ENCODE measurements at regions not wholly inside any gene's neighbourhood (a gene's known extent, or its start where the extent isn't known, plus 50 kb on each side); places are given as distances from the start of the nearest gene placed in this dataset.

DNA sequence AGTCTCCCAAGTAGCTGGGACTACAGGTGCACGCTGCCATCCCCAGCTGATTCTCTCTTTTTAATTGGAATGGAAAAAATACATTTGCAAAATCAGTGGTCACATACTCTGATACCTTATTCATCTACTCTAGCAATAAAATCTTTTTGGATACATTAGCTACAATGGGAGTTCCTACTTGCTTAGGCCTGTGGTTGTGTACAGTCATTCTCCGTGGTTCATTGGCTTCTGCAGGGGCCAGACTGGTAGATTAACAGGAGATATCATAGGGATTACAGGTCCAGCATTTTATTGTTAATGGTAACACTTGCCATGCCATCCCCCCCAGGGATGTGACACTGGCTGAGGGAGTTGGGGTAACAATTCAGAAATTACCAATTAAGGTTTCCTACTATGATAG is 140.0 kb downstream of the ADAMTS15 start:
- in situ Hi-C loops (cut with MboI; ENCODE audit: low pct_ligation_motif_present in 1 of 4, low pct_unique_long_range_greater_than_20kb in 1 of 4, low sequenced_read_pairs in 3 of 4) (no loop called here), intact Hi-C loops (cut with DNase I; ENCODE audit: low total_unique reads) (no loop called here)
- Histone ChIP-seq H3K27me3 (no peaks in the 10 kb centered on the region), H3K4me3 (no peak overlapping the region), H3K36me3 (no peaks in the 10 kb centered on the region), H3K4me1 (no peaks in the 10 kb centered on the region), H3K27ac (no peak overlapping the region), H3K9me3 (no peaks in the 10 kb centered on the region)
- 88% methylated on average over 2 of the region's 2 CpGs; no CpG with 5 or more reads in 1 of the 2 donors for WGBS, 2 donors (ENCODE audit: low coverage in 1 of 2)
- TF ChIP-seq POLR2A (IDR thresholded peaks at IDR 0.05) (no peak), EP300 (IDR thresholded peaks at IDR 0.05; ENCODE audit: low read depth) (no peak), POLR2AphosphoS5 (IDR thresholded peaks at IDR 0.05) (no peak)
- TF ChIP-seq, protein P1, sequence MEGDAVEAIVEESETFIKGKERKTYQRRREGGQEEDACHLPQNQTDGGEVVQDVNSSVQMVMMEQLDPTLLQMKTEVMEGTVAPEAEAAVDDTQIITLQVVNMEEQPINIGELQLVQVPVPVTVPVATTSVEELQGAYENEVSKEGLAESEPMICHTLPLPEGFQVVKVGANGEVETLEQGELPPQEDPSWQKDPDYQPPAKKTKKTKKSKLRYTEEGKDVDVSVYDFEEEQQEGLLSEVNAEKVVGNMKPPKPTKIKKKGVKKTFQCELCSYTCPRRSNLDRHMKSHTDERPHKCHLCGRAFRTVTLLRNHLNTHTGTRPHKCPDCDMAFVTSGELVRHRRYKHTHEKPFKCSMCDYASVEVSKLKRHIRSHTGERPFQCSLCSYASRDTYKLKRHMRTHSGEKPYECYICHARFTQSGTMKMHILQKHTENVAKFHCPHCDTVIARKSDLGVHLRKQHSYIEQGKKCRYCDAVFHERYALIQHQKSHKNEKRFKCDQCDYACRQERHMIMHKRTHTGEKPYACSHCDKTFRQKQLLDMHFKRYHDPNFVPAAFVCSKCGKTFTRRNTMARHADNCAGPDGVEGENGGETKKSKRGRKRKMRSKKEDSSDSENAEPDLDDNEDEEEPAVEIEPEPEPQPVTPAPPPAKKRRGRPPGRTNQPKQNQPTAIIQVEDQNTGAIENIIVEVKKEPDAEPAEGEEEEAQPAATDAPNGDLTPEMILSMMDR (IDR thresholded peaks at IDR 0.05), result no peak
- DNase-seq, result no peak

- no peak overlapping the region for H3K27ac ChIP-seq
- H3K4me1 ChIP-seq, result no peaks in the 10 kb centered on the region
- WGBS, 2 donors (ENCODE audit: low coverage in 1 of 2), result 25 to 39% methylated on average over 2 of the region's 2 CpGs
- intact Hi-C loops (cut with DNase I; ENCODE audit: low total_unique reads), result no loop called here
- no peak for DNase-seq
- no peak overlapping the region for H3K4me3 ChIP-seq
- no peaks in the 10 kb centered on the region for H3K9me3 ChIP-seq
- H3K27me3 ChIP-seq, result no peaks in the 10 kb centered on the region
- in situ Hi-C loops (cut with MboI; ENCODE audit: low pct_ligation_motif_present in 1 of 4, low pct_unique_long_range_greater_than_20kb in 1 of 4, low sequenced_read_pairs in 3 of 4), result no loop called here
- TF ChIP-seq, protein P1 (IDR thresholded peaks at IDR 0.05), result no peak
- TF ChIP-seq POLR2A (IDR thresholded peaks at IDR 0.05) (no peak), EP300 (IDR thresholded peaks at IDR 0.05; ENCODE audit: low read depth) (no peak), POLR2AphosphoS5 (IDR thresholded peaks at IDR 0.05) (no peak)
- no peaks in the 10 kb centered on the region for H3K36me3 ChIP-seq
These were observed 143.6 kb downstream of the ADAMTS15 start for GRCh38 chr11:130592056-130592455.

DNA sequence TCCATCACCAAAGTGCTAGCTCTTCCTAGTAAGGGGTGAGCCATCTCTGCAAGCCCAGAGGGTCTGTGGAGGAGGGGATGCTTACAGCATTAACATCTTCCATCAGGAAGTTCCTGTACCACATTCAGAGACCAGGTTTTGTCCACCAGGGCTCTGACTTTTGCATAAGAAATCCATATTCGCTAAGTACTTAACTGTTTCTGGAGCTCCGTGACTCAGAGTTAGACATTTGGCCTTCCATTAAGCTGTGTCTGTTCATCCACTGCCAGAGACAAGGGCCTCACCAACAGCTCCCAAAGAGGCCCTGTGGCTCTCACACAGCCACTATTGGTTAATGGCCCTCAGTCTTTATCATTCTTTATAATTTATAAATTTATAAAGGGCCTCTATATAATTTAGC is 144.6 kb downstream of the ADAMTS15 start:
- no peaks in the 10 kb centered on the region for H3K4me1 ChIP-seq
- H3K27me3 ChIP-seq, result no peaks in the 10 kb centered on the region
- in situ Hi-C loops (cut with MboI; ENCODE audit: low pct_ligation_motif_present in 1 of 4, low pct_unique_long_range_greater_than_20kb in 1 of 4, low sequenced_read_pairs in 3 of 4) (no loop called here), intact Hi-C loops (cut with DNase I; ENCODE audit: low total_unique reads) (no loop called here)
- H3K36me3 ChIP-seq, result no peaks in the 10 kb centered on the region
- no peak for TF ChIP-seq POLR2A (IDR thresholded peaks at IDR 0.05)
- H3K27ac ChIP-seq, result no peak overlapping the region
- DNase-seq, result no peak
- 100% methylated on average over 2 of the region's 2 CpGs; no CpG with 5 or more reads in 1 of the 2 donors for WGBS, 2 donors (ENCODE audit: low coverage in 1 of 2)
- H3K4me3 ChIP-seq, result no peak overlapping the region
- no peaks in the 10 kb centered on the region for H3K9me3 ChIP-seq

- intact Hi-C loops (cut with DNase I; ENCODE audit: low total_unique reads) (no loop called here), in situ Hi-C loops (cut with MboI; ENCODE audit: low pct_ligation_motif_present in 1 of 4, low pct_unique_long_range_greater_than_20kb in 1 of 4, low sequenced_read_pairs in 3 of 4) (no loop called here)
- Histone ChIP-seq H3K36me3 (no peaks in the 10 kb centered on the region), H3K4me1 (peaks cover 0 to 17% (median 9%) of the 10 kb centered on the region in 4 donors), H3K9me3 (no peaks in the 10 kb centered on the region), H3K27ac (no peak overlapping the region), H3K4me3 (no peak overlapping the region), H3K27me3 (no peaks in the 10 kb centered on the region)
- WGBS, 2 donors (ENCODE audit: low coverage in 1 of 2), result 95% methylated on average over 25 of the region's 25 CpGs; no CpG with 5 or more reads in 1 of the 2 donors
- DNase-seq, result no peak
- TF ChIP-seq POLR2AphosphoS5 (IDR thresholded peaks at IDR 0.05) (no peak), POLR2A (IDR thresholded peaks at IDR 0.05) (no peak), EP300 (IDR thresholded peaks at IDR 0.05; ENCODE audit: low read depth) (no peak)
- TF ChIP-seq, protein P1 (IDR thresholded peaks at IDR 0.05), result no peak
These were observed 150.0 kb downstream of the ADAMTS15 start for GRCh38 chr11:130598433-130598832.

- Histone ChIP-seq H3K4me3 (no peak overlapping the region), H3K27me3 (no peaks in the 10 kb centered on the region), H3K36me3 (no peaks in the 10 kb centered on the region), H3K9me3 (no peaks in the 10 kb centered on the region), H3K27ac (no peak overlapping the region), H3K4me1 (peaks cover 0 to 17% (median 9%) of the 10 kb centered on the region in 4 donors)
- peak; percentile 32 for DNase-seq
- TF ChIP-seq, protein P1 (IDR thresholded peaks at IDR 0.05), result no peak
- in situ Hi-C loops (cut with MboI; ENCODE audit: low pct_ligation_motif_present in 1 of 4, low pct_unique_long_range_greater_than_20kb in 1 of 4, low sequenced_read_pairs in 3 of 4), result no loop called here
- intact Hi-C loops (cut with DNase I; ENCODE audit: low total_unique reads), result no loop called here
- WGBS, 2 donors (ENCODE audit: low coverage in 1 of 2), result 89% methylated on average over 4 of the region's 4 CpGs; no CpG with 5 or more reads in 1 of the 2 donors
These were observed 150.7 kb downstream of the ADAMTS15 start for GRCh38 chr11:130599073-130599654.

All from transverse colon (tissue), 4 donors.